ENCODE measurements at regions not wholly inside any gene's neighbourhood (a gene's known extent, or its start where the extent isn't known, plus 50 kb on each side); places are given as distances from the start of the nearest gene placed in this dataset.
A peak's percentile ranks its signal among the peaks of the same experiment; 100 is the strongest.

DNA sequence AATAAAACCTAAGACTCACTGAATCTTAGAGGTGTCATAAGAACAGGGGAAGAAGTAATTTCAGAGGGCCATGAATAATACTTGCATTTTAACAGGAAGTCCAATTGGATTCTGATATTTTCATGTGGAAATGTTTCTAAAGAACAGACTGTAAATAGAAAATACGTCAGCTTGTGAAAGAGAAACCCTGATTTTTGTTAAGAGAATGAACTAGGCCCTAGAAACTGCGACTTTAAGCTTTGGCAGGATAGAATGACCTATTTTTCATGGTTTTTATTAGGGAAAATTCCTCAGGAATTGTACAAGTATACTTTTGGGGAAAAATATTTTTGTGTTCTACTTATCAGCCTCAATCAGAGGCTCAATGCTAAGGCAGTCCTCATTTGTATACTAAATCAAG, 215.5 kb upstream of the ACTBL2 start:
- Histone ChIP-seq H3K27me3 (ENCODE audit: low read depth) (no peaks in the 10 kb centered on the region), H3K4me3 (no peak overlapping the region), H3K9me3 (no peaks in the 10 kb centered on the region), H3K4me1 (no peaks in the 10 kb centered on the region), H3K36me3 (replicated peaks) (no peaks in the 10 kb centered on the region)
- no peak for DNase-seq (ENCODE audit: low spot score in 2 of 2)
- in situ Hi-C loops (cut with MboI; ENCODE audit: low sequenced_read_pairs), result no loop called here

DNA sequence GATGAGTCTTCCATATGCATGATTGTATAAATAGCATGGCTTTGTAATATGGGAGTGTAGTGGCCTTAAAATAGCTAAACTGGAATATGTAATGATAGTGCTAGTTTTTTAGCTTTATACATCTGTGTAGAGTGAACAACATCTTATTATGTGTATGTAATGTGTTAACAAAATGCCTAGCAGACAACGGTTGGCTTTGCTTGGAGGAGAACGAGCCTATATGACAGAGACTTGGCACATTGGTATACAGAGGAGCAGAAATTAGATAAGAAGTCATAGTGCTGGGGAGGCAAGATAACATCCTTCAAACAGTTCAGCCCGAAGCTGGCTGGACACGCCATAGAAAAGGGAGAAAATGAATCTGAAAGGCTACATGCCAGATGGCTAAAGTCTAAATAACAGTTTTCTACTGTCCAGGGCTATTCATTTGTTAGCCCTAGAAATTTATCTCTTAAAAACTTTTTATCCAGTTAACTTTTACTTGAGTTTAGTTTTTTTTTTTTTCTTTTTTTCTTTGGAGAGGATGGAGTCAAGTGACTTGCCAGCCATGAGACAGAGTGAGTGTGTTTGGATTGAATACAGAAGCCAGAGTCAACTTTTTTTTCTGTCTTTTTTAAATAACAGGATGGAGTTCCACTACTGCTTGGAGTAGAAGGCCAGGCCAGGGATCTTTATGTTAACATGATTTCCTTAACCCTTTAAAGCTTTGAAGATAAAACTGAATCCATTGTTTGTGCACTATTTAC, 214.4 kb upstream of the ACTBL2 start:
- no peaks in the 10 kb centered on the region for H3K4me1 ChIP-seq
- no peaks in the 10 kb centered on the region for H3K27me3 ChIP-seq (ENCODE audit: low read depth)
- no peak overlapping the region for H3K4me3 ChIP-seq
- H3K9me3 ChIP-seq, result no peaks in the 10 kb centered on the region
- in situ Hi-C loops (cut with MboI; ENCODE audit: low sequenced_read_pairs), result no loop called here
- H3K36me3 ChIP-seq (replicated peaks), result no peaks in the 10 kb centered on the region
- DNase-seq (ENCODE audit: low spot score in 2 of 2), result no peak

DNA sequence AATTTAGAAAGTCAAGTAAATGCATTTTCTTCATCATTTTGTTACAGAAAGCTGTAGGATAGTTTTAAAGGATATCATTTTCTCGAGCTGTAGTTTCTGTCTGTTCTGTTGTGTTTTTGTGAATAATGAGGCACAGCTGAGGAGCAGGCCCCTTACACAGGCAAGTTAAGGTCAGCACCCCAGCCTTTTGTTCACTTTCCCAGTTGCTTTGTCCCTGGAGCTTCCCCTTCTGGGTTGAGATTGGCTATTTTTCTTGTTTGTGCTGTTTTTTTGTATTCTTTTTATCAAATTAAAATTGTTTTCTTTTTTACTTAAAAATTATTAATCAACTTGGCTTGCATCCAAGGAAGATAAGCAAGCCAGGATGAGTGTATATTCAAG, 213.8 kb upstream of the ACTBL2 start:
- in situ Hi-C loops (cut with MboI; ENCODE audit: low sequenced_read_pairs), result no loop called here
- no peaks in the 10 kb centered on the region for H3K27me3 ChIP-seq (ENCODE audit: low read depth)
- H3K4me3 ChIP-seq, result no peak overlapping the region

GRCh38 chr5:57695706-57696388, 213.2 kb upstream of the ACTBL2 start:
- Histone ChIP-seq H3K27me3 (ENCODE audit: low read depth) (no peaks in the 10 kb centered on the region), H3K9me3 (no peaks in the 10 kb centered on the region), H3K36me3 (replicated peaks) (no peaks in the 10 kb centered on the region), H3K4me3 (no peak overlapping the region), H3K4me1 (no peaks in the 10 kb centered on the region)
- no peak for DNase-seq (ENCODE audit: low spot score in 2 of 2)
- in situ Hi-C loops (cut with MboI; ENCODE audit: low sequenced_read_pairs), result no loop called here

More for the DNA sequence above, 213.8 kb upstream of the ACTBL2 start:
- Histone ChIP-seq H3K9me3 (no peaks in the 10 kb centered on the region), H3K4me1 (no peaks in the 10 kb centered on the region), H3K36me3 (replicated peaks) (no peaks in the 10 kb centered on the region)
- no peak for DNase-seq (ENCODE audit: low spot score in 2 of 2)

GRCh38 chr5:57695179-57695578, 212.6 kb upstream of the ACTBL2 start:
- no peaks in the 10 kb centered on the region for H3K9me3 ChIP-seq
- DNase-seq (ENCODE audit: low spot score in 2 of 2), result no peak
- H3K4me1 ChIP-seq, result no peaks in the 10 kb centered on the region
- no peak overlapping the region for H3K4me3 ChIP-seq
- H3K36me3 ChIP-seq (replicated peaks), result no peaks in the 10 kb centered on the region
- in situ Hi-C loops (cut with MboI; ENCODE audit: low sequenced_read_pairs), result no loop called here
- H3K27me3 ChIP-seq (ENCODE audit: low read depth), result no peaks in the 10 kb centered on the region

DNA sequence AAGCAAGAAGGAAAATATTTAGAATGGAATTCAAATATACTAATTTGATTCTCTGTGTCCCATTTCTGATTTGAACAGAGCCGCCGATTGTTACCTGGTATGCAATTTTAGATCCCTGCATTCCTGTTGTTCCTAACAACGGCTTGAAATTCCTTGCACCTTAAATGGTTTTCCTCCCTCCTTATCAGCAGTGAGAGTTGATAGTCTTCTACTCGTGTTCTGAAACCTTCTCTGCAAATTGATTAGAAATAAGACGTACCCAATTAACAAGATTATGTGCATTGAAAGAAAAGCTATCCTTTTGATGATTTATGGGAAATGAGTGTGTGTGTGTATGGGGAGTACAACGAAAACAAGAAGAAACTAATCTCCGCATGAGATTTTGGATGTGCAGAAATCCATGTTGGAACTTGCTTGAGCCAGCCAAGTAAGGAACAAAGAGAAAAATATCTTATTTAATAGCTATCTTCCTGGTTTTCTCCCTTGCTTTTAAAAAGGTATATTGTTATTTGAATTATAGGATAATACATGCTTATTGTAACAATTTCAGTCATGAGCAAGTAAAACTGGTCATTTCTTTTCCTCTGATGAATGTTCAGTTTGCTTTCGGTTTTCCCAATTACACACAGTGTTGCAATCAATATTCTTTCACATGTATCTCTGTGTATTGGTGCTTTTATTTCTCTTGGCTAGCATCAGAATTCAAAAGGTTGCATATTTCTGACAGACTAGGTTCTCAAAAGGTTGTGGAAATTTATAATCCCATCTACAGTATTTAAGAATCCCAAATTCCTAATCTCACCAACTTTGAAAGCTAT, 211.1 kb upstream of the ACTBL2 start:
- no peaks in the 10 kb centered on the region for H3K9me3 ChIP-seq
- no peak overlapping the region for H3K4me3 ChIP-seq
- DNase-seq (ENCODE audit: low spot score in 2 of 2), result no peak
- no peaks in the 10 kb centered on the region for H3K36me3 ChIP-seq (replicated peaks)
- H3K4me1 ChIP-seq, result no peaks in the 10 kb centered on the region
- in situ Hi-C loops (cut with MboI; ENCODE audit: low sequenced_read_pairs), result no loop called here
- H3K27me3 ChIP-seq (ENCODE audit: low read depth), result no peaks in the 10 kb centered on the region

GRCh38 chr5:57692582-57693487, 210.2 kb upstream of the ACTBL2 start:
- H3K4me1 ChIP-seq, result no peaks in the 10 kb centered on the region
- peak in 1 of 2 experiments; percentile 2 for DNase-seq (ENCODE audit: low spot score in 2 of 2)
- no peaks in the 10 kb centered on the region for H3K9me3 ChIP-seq
- no peaks in the 10 kb centered on the region for H3K36me3 ChIP-seq (replicated peaks)
- H3K4me3 ChIP-seq, result no peak overlapping the region
- in situ Hi-C loops (cut with MboI; ENCODE audit: low sequenced_read_pairs), result no loop called here
- H3K27me3 ChIP-seq (ENCODE audit: low read depth), result no peaks in the 10 kb centered on the region

DNA sequence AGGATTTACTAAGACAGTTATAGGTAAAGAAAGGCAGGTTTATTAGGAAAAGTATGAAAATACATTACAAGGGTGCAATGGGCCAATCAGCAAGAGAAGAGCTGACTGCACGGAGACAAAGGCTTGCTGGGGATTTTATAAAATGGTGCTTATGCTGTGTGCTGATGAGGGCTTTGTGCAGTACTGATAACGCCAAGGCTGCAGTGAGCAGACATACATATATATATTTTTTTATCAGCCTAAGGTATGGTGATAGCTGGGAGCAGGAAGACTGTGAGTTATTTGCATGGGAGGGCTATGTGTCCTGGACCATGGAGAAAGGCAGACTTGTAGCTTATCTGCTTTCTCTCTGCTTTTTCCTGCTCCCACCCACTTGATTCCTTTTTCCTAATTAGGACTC, 208.1 kb upstream of the ACTBL2 start:
- no peak overlapping the region for H3K4me3 ChIP-seq
- no peaks in the 10 kb centered on the region for H3K9me3 ChIP-seq
- in situ Hi-C loops (cut with MboI; ENCODE audit: low sequenced_read_pairs), result no loop called here
- H3K4me1 ChIP-seq, result no peaks in the 10 kb centered on the region
- H3K36me3 ChIP-seq (replicated peaks), result no peaks in the 10 kb centered on the region
- DNase-seq (ENCODE audit: low spot score in 2 of 2), result no peak
- H3K27me3 ChIP-seq (ENCODE audit: low read depth), result no peaks in the 10 kb centered on the region

DNA sequence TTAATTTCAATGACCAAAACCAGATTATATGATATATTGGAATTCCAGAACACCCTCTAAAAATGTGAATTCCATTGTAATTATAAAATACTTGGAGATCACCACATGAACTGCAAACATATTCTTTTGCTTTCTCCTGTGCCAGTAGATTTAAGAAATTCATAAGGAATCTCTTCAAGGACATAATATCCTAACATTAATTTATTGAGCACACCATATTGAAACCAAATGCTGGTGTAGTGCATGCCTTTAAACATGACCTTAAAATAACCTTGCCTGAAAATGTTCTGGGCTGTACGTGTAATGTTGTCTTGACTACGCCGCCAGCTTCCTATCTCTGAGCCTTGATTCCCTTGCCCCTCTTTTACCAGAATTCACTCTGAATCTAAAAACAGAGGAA, 205.0 kb upstream of the ACTBL2 start:
- no peaks in the 10 kb centered on the region for H3K9me3 ChIP-seq
- no peaks in the 10 kb centered on the region for H3K4me1 ChIP-seq
- no peaks in the 10 kb centered on the region for H3K36me3 ChIP-seq (replicated peaks)
- H3K4me3 ChIP-seq, result no peak overlapping the region
- DNase-seq (ENCODE audit: low spot score in 2 of 2), result no peak
- in situ Hi-C loops (cut with MboI; ENCODE audit: low sequenced_read_pairs), result no loop called here
- H3K27me3 ChIP-seq (ENCODE audit: low read depth), result no peaks in the 10 kb centered on the region

GRCh38 chr5:57685516-57686255, 203.1 kb upstream of the ACTBL2 start:
- H3K27me3 ChIP-seq (ENCODE audit: low read depth), result no peaks in the 10 kb centered on the region
- no peaks in the 10 kb centered on the region for H3K9me3 ChIP-seq
- in situ Hi-C loops (cut with MboI; ENCODE audit: low sequenced_read_pairs), result no loop called here
- no peaks in the 10 kb centered on the region for H3K36me3 ChIP-seq (replicated peaks)
- H3K4me3 ChIP-seq, result no peak overlapping the region
- DNase-seq (ENCODE audit: low spot score in 2 of 2), result no peak
- no peaks in the 10 kb centered on the region for H3K4me1 ChIP-seq

- H3K27me3 ChIP-seq (ENCODE audit: low read depth), result no peaks in the 10 kb centered on the region
- no peaks in the 10 kb centered on the region for H3K9me3 ChIP-seq
- no peak overlapping the region for H3K4me3 ChIP-seq
- no peaks in the 10 kb centered on the region for H3K4me1 ChIP-seq
- DNase-seq (ENCODE audit: low spot score in 2 of 2), result no peak
- in situ Hi-C loops (cut with MboI; ENCODE audit: low sequenced_read_pairs), result no loop called here
- H3K36me3 ChIP-seq (replicated peaks), result no peaks in the 10 kb centered on the region
These were observed 201.7 kb upstream of the ACTBL2 start for GRCh38 chr5:57684299-57684702.

GRCh38 chr5:57683036-57683630, 200.5 kb upstream of the ACTBL2 start:
- Histone ChIP-seq H3K4me1 (no peaks in the 10 kb centered on the region), H3K27me3 (ENCODE audit: low read depth) (no peaks in the 10 kb centered on the region), H3K9me3 (no peaks in the 10 kb centered on the region), H3K4me3 (no peak overlapping the region), H3K36me3 (replicated peaks) (no peaks in the 10 kb centered on the region)
- in situ Hi-C loops (cut with MboI; ENCODE audit: low sequenced_read_pairs), result no loop called here
- DNase-seq (ENCODE audit: low spot score in 2 of 2), result no peak

All from HAP-1 (cell line).